ENCODE measurements at regions not wholly inside any gene's neighbourhood (a gene's known extent, or its start where the extent isn't known, plus 50 kb on each side); places are given as distances from the start of the nearest gene placed in this dataset.

- DNase-seq (ENCODE audit: extremely low read depth, insufficient read length) = no peak
- no peaks in the 10 kb centered on the region for H3K27me3 ChIP-seq (replicated peaks; ENCODE audit: control insufficient read depth, insufficient read depth, low read length)
- no peaks in the 10 kb centered on the region for H3K36me3 ChIP-seq (ENCODE audit: control insufficient read depth, insufficient read depth, low read length)
- no peak overlapping the region for H3K4me3 ChIP-seq (replicated peaks; ENCODE audit: low read depth, low read length)
- TF ChIP-seq, protein P1, sequence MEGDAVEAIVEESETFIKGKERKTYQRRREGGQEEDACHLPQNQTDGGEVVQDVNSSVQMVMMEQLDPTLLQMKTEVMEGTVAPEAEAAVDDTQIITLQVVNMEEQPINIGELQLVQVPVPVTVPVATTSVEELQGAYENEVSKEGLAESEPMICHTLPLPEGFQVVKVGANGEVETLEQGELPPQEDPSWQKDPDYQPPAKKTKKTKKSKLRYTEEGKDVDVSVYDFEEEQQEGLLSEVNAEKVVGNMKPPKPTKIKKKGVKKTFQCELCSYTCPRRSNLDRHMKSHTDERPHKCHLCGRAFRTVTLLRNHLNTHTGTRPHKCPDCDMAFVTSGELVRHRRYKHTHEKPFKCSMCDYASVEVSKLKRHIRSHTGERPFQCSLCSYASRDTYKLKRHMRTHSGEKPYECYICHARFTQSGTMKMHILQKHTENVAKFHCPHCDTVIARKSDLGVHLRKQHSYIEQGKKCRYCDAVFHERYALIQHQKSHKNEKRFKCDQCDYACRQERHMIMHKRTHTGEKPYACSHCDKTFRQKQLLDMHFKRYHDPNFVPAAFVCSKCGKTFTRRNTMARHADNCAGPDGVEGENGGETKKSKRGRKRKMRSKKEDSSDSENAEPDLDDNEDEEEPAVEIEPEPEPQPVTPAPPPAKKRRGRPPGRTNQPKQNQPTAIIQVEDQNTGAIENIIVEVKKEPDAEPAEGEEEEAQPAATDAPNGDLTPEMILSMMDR (IDR thresholded peaks at IDR 0.05; ENCODE audit: insufficient read depth, low read length, poor library complexity, severe bottlenecking) = no peak
Observed at GRCh38 chr12:23093488-23093887, 468.5 kb downstream of the ETNK1 start.

DNA sequence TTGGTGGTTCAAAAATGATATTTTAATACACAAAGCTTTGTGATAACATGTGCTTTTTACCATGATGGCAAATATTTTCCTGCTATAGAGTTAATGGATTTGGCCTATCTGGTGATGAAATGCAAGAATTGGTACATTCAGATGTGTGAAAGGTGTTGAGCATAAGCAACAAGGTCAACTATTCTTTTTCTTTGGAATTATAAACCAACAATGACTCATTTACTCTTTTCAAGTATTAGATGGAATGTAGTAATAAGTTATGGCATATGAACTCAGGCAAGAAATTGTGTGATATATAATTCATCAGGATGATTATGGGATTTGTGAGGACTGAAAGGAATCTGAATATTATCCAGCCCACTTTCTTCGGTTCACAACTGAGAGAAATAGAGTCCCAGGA is 471.4 kb downstream of the ETNK1 start:
- DNase-seq (ENCODE audit: extremely low read depth, insufficient read length) = no peak
- Histone ChIP-seq H3K4me3 (replicated peaks; ENCODE audit: low read depth, low read length) (no peak overlapping the region), H3K36me3 (ENCODE audit: control insufficient read depth, insufficient read depth, low read length) (no peaks in the 10 kb centered on the region), H3K27me3 (replicated peaks; ENCODE audit: control insufficient read depth, insufficient read depth, low read length) (no peaks in the 10 kb centered on the region)
- TF ChIP-seq, protein P1 (IDR thresholded peaks at IDR 0.05; ENCODE audit: insufficient read depth, low read length, poor library complexity, severe bottlenecking) = no peak

DNA sequence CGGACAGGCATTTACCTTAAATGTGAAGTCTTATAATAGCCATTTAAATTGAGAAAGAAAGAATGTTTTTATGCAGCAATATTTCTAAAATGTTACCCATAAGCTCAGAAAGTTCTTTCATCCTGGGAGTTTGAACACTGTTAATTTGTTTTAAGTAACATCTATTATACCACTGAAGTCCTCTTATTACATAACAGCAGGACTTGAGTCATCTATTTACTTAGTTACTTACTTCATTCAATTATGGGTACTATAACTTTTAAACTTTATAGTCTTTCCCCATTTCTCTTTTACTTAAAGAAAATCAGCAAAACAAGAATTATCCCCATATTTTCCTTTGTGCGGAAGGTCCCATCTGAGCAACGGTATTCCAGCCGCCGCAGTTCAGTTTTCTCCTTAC is 473.1 kb downstream of the ETNK1 start:
- Histone ChIP-seq H3K27me3 (replicated peaks; ENCODE audit: control insufficient read depth, insufficient read depth, low read length) (no peaks in the 10 kb centered on the region), H3K36me3 (ENCODE audit: control insufficient read depth, insufficient read depth, low read length) (no peaks in the 10 kb centered on the region), H3K4me3 (replicated peaks; ENCODE audit: low read depth, low read length) (no peak overlapping the region)
- no peak for DNase-seq (ENCODE audit: extremely low read depth, insufficient read length)
- TF ChIP-seq, protein P1 (IDR thresholded peaks at IDR 0.05; ENCODE audit: insufficient read depth, low read length, poor library complexity, severe bottlenecking) = no peak

GRCh38 chr12:23098517-23098916 is 473.5 kb downstream of the ETNK1 start:
- no peak for DNase-seq (ENCODE audit: extremely low read depth, insufficient read length)
- H3K27me3 ChIP-seq (replicated peaks; ENCODE audit: control insufficient read depth, insufficient read depth, low read length) = no peaks in the 10 kb centered on the region
- H3K4me3 ChIP-seq (replicated peaks; ENCODE audit: low read depth, low read length) = no peak overlapping the region
- H3K36me3 ChIP-seq (ENCODE audit: control insufficient read depth, insufficient read depth, low read length) = no peaks in the 10 kb centered on the region
- TF ChIP-seq, protein P1 (IDR thresholded peaks at IDR 0.05; ENCODE audit: insufficient read depth, low read length, poor library complexity, severe bottlenecking) = no peak

- H3K27me3 ChIP-seq (replicated peaks; ENCODE audit: control insufficient read depth, insufficient read depth, low read length) = no peaks in the 10 kb centered on the region
- no peaks in the 10 kb centered on the region for H3K36me3 ChIP-seq (ENCODE audit: control insufficient read depth, insufficient read depth, low read length)
- no peak overlapping the region for H3K4me3 ChIP-seq (replicated peaks; ENCODE audit: low read depth, low read length)
- DNase-seq (ENCODE audit: extremely low read depth, insufficient read length) = no peak
- TF ChIP-seq, protein P1 (IDR thresholded peaks at IDR 0.05; ENCODE audit: insufficient read depth, low read length, poor library complexity, severe bottlenecking) = no peak
Observed at GRCh38 chr12:23099104-23099503, 474.1 kb downstream of the ETNK1 start.

DNA sequence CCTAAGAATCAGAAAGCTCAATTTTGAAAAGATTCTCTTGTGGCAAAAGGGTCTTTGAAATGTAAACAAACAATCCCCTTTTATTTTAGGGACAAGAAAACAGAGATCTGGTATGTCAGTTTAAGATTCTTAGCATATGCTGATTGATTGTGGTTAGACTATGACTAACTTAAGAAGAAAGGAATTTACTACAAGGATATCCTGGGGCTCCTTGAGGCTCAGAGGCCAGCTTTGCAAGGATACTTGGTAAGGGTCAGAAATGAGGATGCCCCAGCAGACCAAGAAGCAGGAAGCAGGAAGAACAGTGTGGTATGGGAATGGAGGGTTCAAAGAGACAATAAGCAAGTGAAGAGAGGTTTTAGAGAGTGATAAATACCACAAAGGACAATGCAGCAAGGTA is 474.6 kb downstream of the ETNK1 start:
- TF ChIP-seq, protein P1 (IDR thresholded peaks at IDR 0.05; ENCODE audit: insufficient read depth, low read length, poor library complexity, severe bottlenecking) = no peak
- Histone ChIP-seq H3K27me3 (replicated peaks; ENCODE audit: control insufficient read depth, insufficient read depth, low read length) (no peaks in the 10 kb centered on the region), H3K36me3 (ENCODE audit: control insufficient read depth, insufficient read depth, low read length) (no peaks in the 10 kb centered on the region), H3K4me3 (replicated peaks; ENCODE audit: low read depth, low read length) (no peak overlapping the region)
- DNase-seq (ENCODE audit: extremely low read depth, insufficient read length) = no peak
